B cell (primary cell): ENCODE measurements at regions not wholly inside any gene's neighbourhood (a gene's known extent, or its start where the extent isn't known, plus 50 kb on each side); places are given as distances from the start of the nearest gene placed in this dataset.

Source experiments
- ATAC-seq: fragments of 200-7000 bp; cut with Tn5 transposase; one replicate; pipeline ENCODE4 v1.10.0; 2021; ENCODE audit warnings: low read depth, mild to moderate bottlenecking, moderate number of reproducible peaks, moderate library complexity
- CTCF ChIA-PET: fragments of 350-600 bp; sonication (Branson Sonifier 250); formaldehyde crosslinking; loops from one replicate; lab custom pipeline; 2021; ENCODE audit warnings: antibody characterized with exemption, inconsistent platforms; lab: Charles Lee
- POLR2A ChIA-PET: fragments of 350-600 bp; sonication (Branson Sonifier 250); formaldehyde crosslinking; loops from one replicate; lab custom pipeline; 2021; ENCODE audit warnings: antibody characterized with exemption; lab: Charles Lee
- DNase-seq: peaks from one replicate; pipeline ENCODE4 v3.0.0; 2013
- H2AFZ ChIP-seq: 2 replicates; pipeline ENCODE4 v1.6.1; 2012; ENCODE audit warnings: mild to moderate bottlenecking, low read depth, low read length; ENCODE audit not compliant: insufficient read depth, poor library complexity, severe bottlenecking
- H3K27ac ChIP-seq, 2 donors: 1 replicate in 1 of 2; 2 replicates in 1 of 2; pipeline ENCODE4 v1.5.1; 2012 to 2013; ENCODE audit warnings: low read length in 2 of 2, mild to moderate bottlenecking in 2 of 2, moderate library complexity in 1 of 2
- H3K27me3 ChIP-seq, 4 experiments: fragments of 200-600 bp in 1 of 4; sonication (generic) in 1 of 4; replicated peaks in 1 of 4; 1 replicate in 2 of 4; 2 replicates in 2 of 4; pipeline versions ENCODE4 v1.6.1 to v1.7.0; 2013 to 2016; ENCODE audit warnings: low read length in 3 of 4, mild to moderate bottlenecking in 2 of 4, mixed read lengths in 1 of 4, moderate library complexity in 1 of 4; ENCODE audit not compliant: insufficient read depth in 4 of 4, control insufficient read depth in 3 of 4; ENCODE audit errors: control extremely low read depth in 1 of 4
- H3K36me3 ChIP-seq, 2 experiments: replicated peaks in 1 of 2; 1 replicate in 1 of 2; 2 replicates in 1 of 2; pipeline versions ENCODE4 v1.6.1 to v1.7.1; 2013; ENCODE audit warnings: low read length in 1 of 2; ENCODE audit not compliant: insufficient read depth in 2 of 2, control insufficient read depth in 1 of 2; ENCODE audit errors: control extremely low read depth in 1 of 2, extremely low read depth in 1 of 2
- H3K4me1 ChIP-seq, 2 donors: fragments of 200-600 bp in 1 of 2; sonication (generic) in 1 of 2; 1 replicate in 1 of 2; 2 replicates in 1 of 2; pipeline versions ENCODE4 v1.5.1 to v1.6.1; 2013 to 2017; ENCODE audit warnings: low read length in 2 of 2; ENCODE audit not compliant: control insufficient read depth in 2 of 2, insufficient read depth in 2 of 2
- H3K4me2 ChIP-seq: replicated peaks from 2 replicates; pipeline ENCODE3; 2012; ENCODE audit warnings: mild to moderate bottlenecking, low read depth, low read length; ENCODE audit not compliant: poor library complexity, severe bottlenecking
- H3K4me3 ChIP-seq, 5 experiments: fragments of 200-600 bp in 1 of 5; sonication (generic) in 1 of 5; 1 replicate in 3 of 5; 2 replicates in 2 of 5; pipeline versions ENCODE4 v1.5.1 to v1.7.0; 2011 to 2016; ENCODE audit warnings: low read length in 4 of 5, mild to moderate bottlenecking in 4 of 5, low read depth in 2 of 5, control low read depth in 1 of 5, moderate library complexity in 1 of 5; ENCODE audit not compliant: insufficient read depth in 1 of 5; ENCODE audit errors: control extremely low read depth in 1 of 5, extremely low read depth in 1 of 5
- H3K79me2 ChIP-seq: fragments of 200-600 bp; sonication (generic); one replicate; pipeline ENCODE4 v1.6.0; 2016; ENCODE audit warnings: low read length; ENCODE audit not compliant: control insufficient read depth, insufficient read depth
- H3K9ac ChIP-seq: fragments of 200-600 bp; sonication (generic); 2 replicates; pipeline ENCODE4 v1.6.1; 2017; ENCODE audit warnings: mild to moderate bottlenecking, low read length, moderate library complexity
- H3K9me3 ChIP-seq, 3 donors: one replicate each; pipeline versions ENCODE4 v1.6.1 to v1.7.1; 2013; ENCODE audit warnings: low read length in 2 of 3; ENCODE audit not compliant: control insufficient read depth in 2 of 3, insufficient read depth in 1 of 3; ENCODE audit errors: control extremely low read depth in 1 of 3
- H4K20me1 ChIP-seq: 2 replicates; pipeline ENCODE4 v1.6.0; 2012; ENCODE audit warnings: mild to moderate bottlenecking, low read length; ENCODE audit not compliant: insufficient read depth, control insufficient read depth, poor library complexity, severe bottlenecking
- H3K27ac Mint-ChIP-seq: one replicate; pipeline ENCODE4 v1.8.0; 2021; ENCODE audit warnings: mixed read lengths
- H3K27me3 Mint-ChIP-seq: one replicate; pipeline ENCODE4 v1.8.0; 2021; ENCODE audit warnings: mixed read lengths
- H3K4me1 Mint-ChIP-seq: one replicate; pipeline ENCODE4 v1.8.0; 2021; ENCODE audit warnings: mixed read lengths
- H3K4me3 Mint-ChIP-seq: one replicate; pipeline ENCODE4 v1.8.0; 2021; ENCODE audit warnings: mixed read lengths
- H3K9me3 Mint-ChIP-seq: one replicate; pipeline ENCODE4 v1.8.0; 2022; ENCODE audit warnings: mixed read lengths; ENCODE audit not compliant: insufficient read depth
- CTCF ChIP-seq: fragments of 200-600 bp; IDR thresholded peaks from one replicate; pipeline ENCODE4 v1.8.0; 2022; ENCODE audit warnings: antibody characterized with exemption, mild to moderate bottlenecking
- EZH2 ChIP-seq: IDR thresholded peaks from 2 replicates; pipeline ENCODE4 v1.6.1; 2012; ENCODE audit warnings: borderline replicate concordance, low read depth, mild to moderate bottlenecking, moderate library complexity, low read length; ENCODE audit not compliant: insufficient read depth, poor library complexity, severe bottlenecking
- WGBS: methylation state at CpG from one replicate; pipeline ENCODE4 v1.1.5; 2013; ENCODE audit warnings: missing lambda C conversion rate; ENCODE audit not compliant: insufficient coverage; 5-methylcytosine and 5-hydroxymethylcytosine counted together
- intact Hi-C: fragments of 100-400 bp; cut with micrococcal nuclease; formaldehyde crosslinking; loops from one replicate; pipeline ENCODE4 v1.10.0; 2022

DNA sequence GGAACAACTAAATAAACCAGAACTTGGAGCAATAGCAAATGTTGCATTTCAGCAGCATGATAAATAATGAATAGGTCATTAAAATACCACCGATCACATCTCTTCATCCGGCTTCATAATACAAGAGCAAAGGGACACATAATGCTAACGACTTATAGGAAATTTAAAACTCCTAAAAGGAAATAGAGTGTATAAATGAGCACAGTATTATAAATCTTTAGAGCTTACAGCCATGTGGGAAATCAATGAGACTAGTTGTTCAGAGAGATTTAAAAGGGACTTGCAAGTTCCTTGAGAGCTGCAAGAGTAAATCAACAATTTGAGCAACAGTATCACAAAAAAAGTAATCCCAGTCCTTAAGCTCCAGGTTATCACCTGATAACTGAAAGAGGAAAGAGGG is 677.0 kb downstream of the PLOD2 start:
- no peaks in the 10 kb centered on the region for H3K27me3 Mint-ChIP-seq

GRCh38 chr3:145489011-145489410 is 672.0 kb downstream of the PLOD2 start:
- H3K27me3 Mint-ChIP-seq, result no peaks in the 10 kb centered on the region
- TF ChIP-seq EZH2, result no peak
- TF ChIP-seq CTCF, result no peak
- intact Hi-C loops, result no loop called here

More for the DNA sequence above, 677.0 kb downstream of the PLOD2 start:
- no peaks in the 10 kb centered on the region for H4K20me1 ChIP-seq
- no peaks in the 10 kb centered on the region for H3K79me2 ChIP-seq
- peaks cover 3% of the 10 kb centered on the region for H3K9me3 Mint-ChIP-seq
- H3K9me3 ChIP-seq, result no peaks in the 10 kb centered on the region
- DNase-seq, result no peak
- no CpG with 5 or more reads among the region's 3 CpGs for WGBS
- no peaks in the 10 kb centered on the region for H3K36me3 ChIP-seq
- no peaks in the 10 kb centered on the region for H3K4me1 Mint-ChIP-seq
- TF ChIP-seq CTCF (no peak), EZH2 (no peak)
- no peak overlapping the region for H3K4me2 ChIP-seq
- no peak overlapping the region for H3K4me3 Mint-ChIP-seq
- H3K9ac ChIP-seq, result no peak overlapping the region
- ATAC-seq, result no peak
- no peak overlapping the region for H3K4me3 ChIP-seq
- no peaks in the 10 kb centered on the region for H3K4me1 ChIP-seq
- H3K27me3 ChIP-seq, result no peaks in the 10 kb centered on the region
- intact Hi-C loops, result no loop called here
- no peak overlapping the region for H3K27ac ChIP-seq
- ChIA-PET CTCF (no interaction called here), POLR2A (no interaction called here)
- H3K27ac Mint-ChIP-seq, result no peak overlapping the region
- no peak overlapping the region for H2AFZ ChIP-seq

More at GRCh38 chr3:145489011-145489410, 672.0 kb downstream of the PLOD2 start:
- Histone ChIP-seq H3K4me2 (no peak overlapping the region), H2AFZ (no peak overlapping the region), H3K36me3 (no peaks in the 10 kb centered on the region), H3K4me1 (no peaks in the 10 kb centered on the region), H3K9me3 (no peaks in the 10 kb centered on the region), H3K79me2 (no peaks in the 10 kb centered on the region), H3K27me3 (no peaks in the 10 kb centered on the region), H3K9ac (no peak overlapping the region), H4K20me1 (no peaks in the 10 kb centered on the region), H3K27ac (no peak overlapping the region), H3K4me3 (no peak overlapping the region)
- POLR2A ChIA-PET, result no interaction called here
- no peaks in the 10 kb centered on the region for H3K4me1 Mint-ChIP-seq
- no peak overlapping the region for H3K4me3 Mint-ChIP-seq
- DNase-seq, result no peak
- H3K27ac Mint-ChIP-seq, result no peak overlapping the region
- ATAC-seq, result no peak
- no peaks in the 10 kb centered on the region for H3K9me3 Mint-ChIP-seq
- CTCF ChIA-PET, result no interaction called here
